Mesenchymal stem cell (in vitro differentiated cells and primary cell): ENCODE measurements at regions not wholly inside any gene's neighbourhood (a gene's known extent, or its start where the extent isn't known, plus 50 kb on each side); places are given as distances from the start of the nearest gene placed in this dataset.

ENCODE experiments used
- DNase-seq: peaks from one replicate; pipeline ENCODE4 v3.0.0-alpha.2; 2013
- H2AFZ ChIP-seq: one replicate; pipeline ENCODE4 v1.6.1; 2013; ENCODE audit warnings: low read depth, mild to moderate bottlenecking, control low read depth, inconsistent platforms, low read length, moderate library complexity
- H2AK5ac ChIP-seq: 2 replicates; pipeline ENCODE4 v1.6.1; 2013; ENCODE audit warnings: low read length, moderate library complexity, mild to moderate bottlenecking, inconsistent platforms; ENCODE audit not compliant: severe bottlenecking
- H2BK120ac ChIP-seq: one replicate; pipeline ENCODE4 v1.6.1; 2013; ENCODE audit warnings: low read depth, mild to moderate bottlenecking, inconsistent platforms, low read length, moderate library complexity
- H2BK12ac ChIP-seq, 2 experiments: one replicate each; pipeline ENCODE4 v1.6.1; 2013; ENCODE audit warnings: inconsistent platforms in 2 of 2, low read length in 2 of 2, mild to moderate bottlenecking in 2 of 2, moderate library complexity in 2 of 2, control low read depth in 1 of 2
- H2BK15ac ChIP-seq: one replicate; pipeline ENCODE4 v1.6.1; 2013; ENCODE audit warnings: mild to moderate bottlenecking, low read depth, inconsistent platforms; ENCODE audit not compliant: poor library complexity, severe bottlenecking
- H2BK5ac ChIP-seq: 2 replicates; pipeline ENCODE4 v1.6.1; 2013; ENCODE audit warnings: low read depth, mild to moderate bottlenecking, low read length, control low read depth, inconsistent platforms; ENCODE audit not compliant: poor library complexity, severe bottlenecking
- H3K14ac ChIP-seq, 2 experiments: one replicate each; pipeline ENCODE4 v1.6.1; 2013; ENCODE audit warnings: inconsistent platforms in 2 of 2, low read length in 2 of 2, control low read depth in 1 of 2, mild to moderate bottlenecking in 1 of 2, moderate library complexity in 1 of 2
- H3K18ac ChIP-seq, 2 experiments: one replicate each; pipeline ENCODE4 v1.6.1; 2013; ENCODE audit warnings: inconsistent platforms in 2 of 2, low read length in 2 of 2, control low read depth in 1 of 2, low read depth in 1 of 2, mild to moderate bottlenecking in 1 of 2
- H3K23ac ChIP-seq, 2 experiments: one replicate each; pipeline ENCODE4 v1.6.1; 2013; ENCODE audit warnings: inconsistent platforms in 2 of 2, low read length in 2 of 2, mild to moderate bottlenecking in 2 of 2, moderate library complexity in 2 of 2, control low read depth in 1 of 2
- H3K27ac ChIP-seq: 2 replicates; pipeline ENCODE4 v1.5.1; 2013; ENCODE audit warnings: mild to moderate bottlenecking, moderate library complexity, low read length, control low read depth, inconsistent platforms; ENCODE audit not compliant: poor library complexity, severe bottlenecking
- H3K27me3 ChIP-seq, 2 experiments: 2 replicates each; pipeline versions ENCODE4 v1.6.1 to v1.7.0; 2013; ENCODE audit warnings: low read length in 2 of 2, mild to moderate bottlenecking in 2 of 2, moderate library complexity in 2 of 2, control low read depth in 1 of 2, inconsistent platforms in 1 of 2; ENCODE audit not compliant: control insufficient read depth in 1 of 2, insufficient read depth in 1 of 2
- H3K36me3 ChIP-seq, 2 experiments: 2 replicates each; pipeline versions ENCODE4 v1.6.1 to v1.7.0; 2013; ENCODE audit warnings: low read length in 2 of 2, control low read depth in 1 of 2, inconsistent platforms in 1 of 2, low read depth in 1 of 2, mild to moderate bottlenecking in 1 of 2; ENCODE audit not compliant: insufficient read depth in 2 of 2, control insufficient read depth in 1 of 2
- H3K4ac ChIP-seq, 2 experiments: one replicate each; pipeline ENCODE4 v1.6.1; 2013; ENCODE audit warnings: inconsistent platforms in 2 of 2, low read length in 2 of 2, mild to moderate bottlenecking in 2 of 2, moderate library complexity in 2 of 2, control low read depth in 1 of 2, low read depth in 1 of 2
- H3K4me1 ChIP-seq: 2 replicates; pipeline ENCODE4 v1.6.1; 2013; ENCODE audit warnings: low read depth, low read length, control low read depth; ENCODE audit not compliant: control insufficient read depth, insufficient read depth
- H3K4me2 ChIP-seq: 2 replicates; pipeline ENCODE4 v1.6.1; 2013; ENCODE audit warnings: low read length, mild to moderate bottlenecking, inconsistent platforms; ENCODE audit not compliant: poor library complexity, severe bottlenecking
- H3K4me3 ChIP-seq, 2 experiments: 2 replicates each; pipeline versions ENCODE4 v1.5.1 to v1.7.0; 2013; ENCODE audit warnings: low read length in 2 of 2, mild to moderate bottlenecking in 2 of 2, control low read depth in 1 of 2, low read depth in 1 of 2; ENCODE audit not compliant: insufficient read depth in 1 of 2
- H3K79me1 ChIP-seq: replicated peaks from 2 replicates; pipeline ENCODE4 v1.6.1; 2013; ENCODE audit warnings: mild to moderate bottlenecking, control low read depth, low read length, inconsistent platforms; ENCODE audit not compliant: poor library complexity, severe bottlenecking
- H3K9ac ChIP-seq: 2 replicates; pipeline ENCODE4 v1.7.0; 2013; ENCODE audit warnings: mild to moderate bottlenecking, low read length, moderate library complexity
- H3K9me3 ChIP-seq: 2 replicates; pipeline ENCODE4 v1.7.0; 2013; ENCODE audit warnings: mild to moderate bottlenecking, low read length; ENCODE audit not compliant: control insufficient read depth
- H4K8ac ChIP-seq: one replicate; pipeline ENCODE4 v1.6.1; 2013; ENCODE audit warnings: inconsistent platforms, mild to moderate bottlenecking, low read length, moderate library complexity
- H4K91ac ChIP-seq: one replicate; pipeline ENCODE4 v1.6.1; 2013; ENCODE audit warnings: mild to moderate bottlenecking, low read length, inconsistent platforms
- WGBS: methylation state at CpG from one replicate; pipeline ENCODE4 v1.1.7; 2013; ENCODE audit warnings: mixed read lengths; 5-methylcytosine and 5-hydroxymethylcytosine counted together

DNA sequence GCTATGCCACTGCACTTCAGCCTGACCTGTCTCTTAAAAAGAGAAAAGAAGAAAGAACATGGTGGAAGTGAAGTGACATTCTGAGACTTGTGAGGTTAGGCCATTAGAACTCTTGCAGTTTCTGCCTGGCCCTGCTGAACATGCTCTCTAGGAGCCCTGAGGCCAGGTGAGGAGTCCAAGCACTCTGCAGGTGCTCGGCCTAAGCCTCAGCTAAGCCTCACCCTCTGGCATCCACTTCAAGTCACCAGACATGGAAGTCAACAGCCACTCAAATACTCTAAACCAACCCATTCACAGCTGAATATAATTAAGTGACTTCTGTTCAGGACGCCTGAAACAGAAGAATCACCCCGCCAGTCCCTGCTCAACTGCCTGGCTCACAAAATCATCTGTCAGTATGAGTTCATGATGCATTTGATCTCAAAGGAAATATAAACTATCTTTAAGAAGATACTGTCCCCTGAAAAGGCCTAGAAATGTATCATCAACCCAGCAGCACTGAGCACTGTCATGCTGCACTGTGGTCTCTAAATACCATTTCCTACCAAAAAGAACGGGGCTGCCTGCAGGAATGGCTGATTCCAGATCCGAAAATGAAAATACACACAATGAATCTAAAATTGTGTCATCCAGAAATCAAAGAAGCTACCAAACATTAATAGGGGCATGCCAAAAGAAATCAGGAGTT is 118.8 kb downstream of the PSMG1 start:
- H4K8ac ChIP-seq = no peak overlapping the region
- H3K4me1 ChIP-seq = peaks cover 2% of the 10 kb centered on the region
- H3K14ac ChIP-seq = no peak overlapping the region
- no peak overlapping the region for H3K9ac ChIP-seq
- no peak overlapping the region for H3K27ac ChIP-seq
- H2BK5ac ChIP-seq = no peak overlapping the region
- no peak overlapping the region for H2BK12ac ChIP-seq
- no peak overlapping the region for H4K91ac ChIP-seq
- no peak overlapping the region for H3K18ac ChIP-seq
- WGBS = 100% methylated on average over 4 of the region's 5 CpGs
- no peak overlapping the region for H3K4me2 ChIP-seq
- H2AFZ ChIP-seq = no peak overlapping the region
- no peaks in the 10 kb centered on the region for H3K79me1 ChIP-seq
- no peak overlapping the region for H2BK120ac ChIP-seq
- DNase-seq = no peak
- H3K27me3 ChIP-seq = peaks cover 9 to 17% of the 10 kb centered on the region in 2 experiments
- no peak overlapping the region for H3K4me3 ChIP-seq
- no peak overlapping the region for H2AK5ac ChIP-seq
- H3K23ac ChIP-seq = no peak overlapping the region
- no peaks in the 10 kb centered on the region for H3K36me3 ChIP-seq
- H3K9me3 ChIP-seq = peaks cover 7% of the 10 kb centered on the region
- H2BK15ac ChIP-seq = no peak overlapping the region
- H3K4ac ChIP-seq = no peak overlapping the region

DNA sequence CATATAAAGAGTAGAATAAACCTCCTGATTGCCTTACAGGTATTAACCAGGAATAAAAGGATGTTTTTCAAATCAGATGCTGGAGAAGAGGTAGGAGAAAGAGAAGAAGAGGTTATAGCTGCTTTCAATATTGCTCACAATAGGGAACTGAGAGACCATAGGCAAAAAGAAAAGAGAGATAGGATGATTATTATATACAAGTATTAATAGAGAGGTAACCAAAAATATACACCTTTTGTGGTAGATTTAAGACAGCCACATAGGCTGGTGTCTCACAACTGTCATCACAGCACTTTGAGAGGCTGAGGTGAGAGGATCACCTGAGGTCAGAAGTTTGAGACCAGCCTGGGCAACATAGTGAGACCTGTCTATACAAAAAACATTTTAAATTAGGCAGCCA is 119.7 kb downstream of the PSMG1 start:
- no peak overlapping the region for H2BK15ac ChIP-seq
- H3K4ac ChIP-seq = no peak overlapping the region
- H2AFZ ChIP-seq = no peak overlapping the region
- no peak overlapping the region for H2BK120ac ChIP-seq
- H2AK5ac ChIP-seq = no peak overlapping the region
- H3K4me1 ChIP-seq = peaks cover 2% of the 10 kb centered on the region
- peaks cover 9 to 17% of the 10 kb centered on the region in 2 experiments for H3K27me3 ChIP-seq
- no peak overlapping the region for H3K27ac ChIP-seq
- DNase-seq = no peak
- H4K91ac ChIP-seq = no peak overlapping the region
- no peak overlapping the region for H3K4me3 ChIP-seq
- peaks cover 7% of the 10 kb centered on the region for H3K9me3 ChIP-seq
- no peak overlapping the region for H4K8ac ChIP-seq
- no peak overlapping the region for H2BK5ac ChIP-seq
- H3K18ac ChIP-seq = no peak overlapping the region
- H3K23ac ChIP-seq = no peak overlapping the region
- H3K36me3 ChIP-seq = no peaks in the 10 kb centered on the region
- H3K4me2 ChIP-seq = no peak overlapping the region
- no peaks in the 10 kb centered on the region for H3K79me1 ChIP-seq
- no peak overlapping the region for H3K9ac ChIP-seq
- no peak overlapping the region for H2BK12ac ChIP-seq
- H3K14ac ChIP-seq = no peak overlapping the region

DNA sequence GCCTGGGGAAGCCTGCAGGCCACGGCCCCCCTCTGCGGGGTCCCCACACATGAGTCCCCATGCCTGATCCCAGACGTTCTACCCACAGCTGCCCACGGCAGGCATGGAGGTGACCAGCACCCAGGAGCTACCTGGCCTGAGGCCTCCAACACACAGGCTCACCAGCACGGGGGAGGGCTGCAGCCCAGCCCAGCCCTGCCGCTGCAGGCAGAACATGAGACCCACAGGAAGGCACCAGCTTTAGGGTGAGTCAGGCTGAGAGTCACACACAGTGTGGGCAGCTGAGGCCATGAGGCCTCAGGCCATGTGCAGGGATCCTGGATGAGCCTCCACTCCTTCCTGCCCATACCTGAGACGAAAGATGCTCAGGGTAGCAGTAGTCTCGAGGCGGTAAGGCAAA is 121.1 kb downstream of the PSMG1 start:
- no peak overlapping the region for H2BK5ac ChIP-seq
- no peak overlapping the region for H2AFZ ChIP-seq
- no peak overlapping the region for H4K8ac ChIP-seq
- H2AK5ac ChIP-seq = no peak overlapping the region
- no peak for DNase-seq
- no peak overlapping the region for H3K27ac ChIP-seq
- H4K91ac ChIP-seq = no peak overlapping the region
- no peak overlapping the region for H3K4ac ChIP-seq
- no peak overlapping the region for H2BK15ac ChIP-seq
- H3K27me3 ChIP-seq = peaks cover 9 to 21% of the 10 kb centered on the region in 2 experiments
- no peak overlapping the region for H3K9ac ChIP-seq
- no peak overlapping the region for H3K23ac ChIP-seq
- no peak overlapping the region for H3K4me2 ChIP-seq
- no peak overlapping the region for H3K4me3 ChIP-seq
- peak overlapping the region in 1 of 2 experiments; percentile 55 for H3K18ac ChIP-seq
- H2BK120ac ChIP-seq = no peak overlapping the region
- H2BK12ac ChIP-seq = peak overlapping the region in 1 of 2 experiments; percentile 37
- 91% methylated on average over 9 of the region's 9 CpGs for WGBS
- H3K9me3 ChIP-seq = peaks cover 7% of the 10 kb centered on the region
- H3K4me1 ChIP-seq = peaks cover 2% of the 10 kb centered on the region
- no peaks in the 10 kb centered on the region for H3K36me3 ChIP-seq
- H3K14ac ChIP-seq = peak overlapping the region in 1 of 2 experiments; percentile 49
- no peaks in the 10 kb centered on the region for H3K79me1 ChIP-seq

DNA sequence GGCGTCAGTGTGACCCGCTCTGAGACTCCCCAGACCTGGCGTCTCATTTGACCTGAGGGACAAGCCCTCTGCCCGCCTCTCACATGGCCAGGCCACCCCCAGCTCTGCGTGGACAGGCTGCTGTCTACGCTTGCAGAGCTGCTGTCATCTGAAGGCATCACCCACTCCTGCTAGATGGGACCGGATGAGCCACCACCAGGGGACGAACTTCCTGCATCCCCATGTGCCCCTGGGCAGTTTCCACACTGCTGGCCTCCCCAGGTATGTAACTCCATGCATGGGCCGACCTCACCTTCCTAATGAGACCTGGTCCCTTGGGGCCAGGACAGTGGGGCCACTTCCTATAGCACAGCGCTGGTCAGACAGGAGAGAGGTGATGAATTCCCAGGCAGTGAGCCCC is 121.5 kb downstream of the PSMG1 start:
- Histone ChIP-seq H3K4me1 (peaks cover 2% of the 10 kb centered on the region), H2AFZ (no peak overlapping the region)
- WGBS = 94% methylated on average over 10 of the region's 10 CpGs

More for the DNA sequence above, 121.5 kb downstream of the PSMG1 start:
- H3K27ac ChIP-seq = no peak overlapping the region
- H3K14ac ChIP-seq = peak overlapping the region in 1 of 2 experiments; percentile 38
- no peak overlapping the region for H3K23ac ChIP-seq
- no peak overlapping the region for H3K4me2 ChIP-seq
- H3K9me3 ChIP-seq = peaks cover 7% of the 10 kb centered on the region
- no peak overlapping the region for H2BK5ac ChIP-seq
- H2AK5ac ChIP-seq = no peak overlapping the region
- H3K4me3 ChIP-seq = no peak overlapping the region
- H3K4ac ChIP-seq = no peak overlapping the region
- DNase-seq = no peak
- no peaks in the 10 kb centered on the region for H3K79me1 ChIP-seq
- peaks cover 9 to 25% of the 10 kb centered on the region in 2 experiments for H3K27me3 ChIP-seq
- no peak overlapping the region for H3K9ac ChIP-seq
- no peaks in the 10 kb centered on the region for H3K36me3 ChIP-seq
- no peak overlapping the region for H4K91ac ChIP-seq
- no peak overlapping the region for H2BK12ac ChIP-seq
- H4K8ac ChIP-seq = no peak overlapping the region
- no peak overlapping the region for H2BK120ac ChIP-seq
- no peak overlapping the region for H2BK15ac ChIP-seq
- no peak overlapping the region for H3K18ac ChIP-seq
